B cell (primary cell): ENCODE measurements at regions not wholly inside any gene's neighbourhood (a gene's known extent, or its start where the extent isn't known, plus 50 kb on each side); places are given as distances from the start of the nearest gene placed in this dataset.

Experiments used
- EZH2 ChIP-seq: IDR thresholded peaks from 2 replicates; pipeline ENCODE4 v1.6.1; 2012; ENCODE audit warnings: borderline replicate concordance, low read depth, mild to moderate bottlenecking, moderate library complexity, low read length; ENCODE audit not compliant: insufficient read depth, poor library complexity, severe bottlenecking
- TF ChIP-seq, protein P1 (sequence below): fragments of 200-600 bp; IDR thresholded peaks from one replicate; pipeline ENCODE4 v1.8.0; 2022; ENCODE audit warnings: antibody characterized with exemption, mild to moderate bottlenecking

DNA sequence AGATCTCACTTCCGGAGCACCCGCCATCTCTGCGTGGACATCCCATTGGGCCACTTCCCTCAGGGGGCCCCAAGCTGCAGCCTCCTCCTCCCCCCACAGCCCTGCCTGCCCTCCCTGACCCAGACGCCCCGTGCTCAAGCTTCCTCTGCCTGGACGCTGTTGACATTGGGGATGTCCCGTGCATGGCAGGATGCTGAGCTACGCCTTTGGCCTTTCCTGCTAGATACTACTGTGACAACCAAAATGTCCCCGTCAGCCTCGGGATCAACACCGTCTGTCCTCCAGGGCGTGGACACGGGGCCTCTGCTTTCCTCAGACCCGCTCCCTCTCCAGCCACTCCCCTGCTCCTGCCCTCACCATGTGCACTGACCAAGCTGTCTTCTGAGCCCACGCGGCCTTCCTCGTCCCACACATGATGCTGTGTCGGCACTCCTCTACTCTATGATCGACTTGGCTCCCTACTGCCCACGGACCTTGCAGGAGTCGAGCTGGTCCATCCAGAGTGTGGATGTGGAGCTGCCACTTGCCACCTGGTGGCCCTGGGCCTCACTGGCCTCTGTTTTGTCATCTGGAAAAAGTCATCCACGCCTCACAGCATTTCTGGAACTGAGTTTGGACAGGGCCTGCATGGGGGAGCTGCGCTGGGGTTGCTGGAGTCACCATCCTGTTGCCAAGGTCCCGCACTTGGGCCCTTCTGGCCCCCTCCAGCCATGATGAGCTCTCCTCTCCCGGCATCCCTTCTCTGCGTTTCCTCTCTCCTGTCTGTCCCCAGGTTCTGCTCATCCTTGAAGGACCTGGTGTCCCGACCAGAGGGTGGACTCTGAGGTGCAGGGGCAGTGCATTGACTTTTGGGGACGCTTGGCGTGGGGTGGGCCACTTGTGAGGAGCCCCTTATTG is 221.7 kb upstream of the CIBAR2 start:
- TF ChIP-seq, protein P1, sequence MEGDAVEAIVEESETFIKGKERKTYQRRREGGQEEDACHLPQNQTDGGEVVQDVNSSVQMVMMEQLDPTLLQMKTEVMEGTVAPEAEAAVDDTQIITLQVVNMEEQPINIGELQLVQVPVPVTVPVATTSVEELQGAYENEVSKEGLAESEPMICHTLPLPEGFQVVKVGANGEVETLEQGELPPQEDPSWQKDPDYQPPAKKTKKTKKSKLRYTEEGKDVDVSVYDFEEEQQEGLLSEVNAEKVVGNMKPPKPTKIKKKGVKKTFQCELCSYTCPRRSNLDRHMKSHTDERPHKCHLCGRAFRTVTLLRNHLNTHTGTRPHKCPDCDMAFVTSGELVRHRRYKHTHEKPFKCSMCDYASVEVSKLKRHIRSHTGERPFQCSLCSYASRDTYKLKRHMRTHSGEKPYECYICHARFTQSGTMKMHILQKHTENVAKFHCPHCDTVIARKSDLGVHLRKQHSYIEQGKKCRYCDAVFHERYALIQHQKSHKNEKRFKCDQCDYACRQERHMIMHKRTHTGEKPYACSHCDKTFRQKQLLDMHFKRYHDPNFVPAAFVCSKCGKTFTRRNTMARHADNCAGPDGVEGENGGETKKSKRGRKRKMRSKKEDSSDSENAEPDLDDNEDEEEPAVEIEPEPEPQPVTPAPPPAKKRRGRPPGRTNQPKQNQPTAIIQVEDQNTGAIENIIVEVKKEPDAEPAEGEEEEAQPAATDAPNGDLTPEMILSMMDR, result no peak
- no peak for TF ChIP-seq EZH2
